ENCODE measurements at regions not wholly inside any gene's neighbourhood (a gene's known extent, or its start where the extent isn't known, plus 50 kb on each side); places are given as distances from the start of the nearest gene placed in this dataset.

DNA sequence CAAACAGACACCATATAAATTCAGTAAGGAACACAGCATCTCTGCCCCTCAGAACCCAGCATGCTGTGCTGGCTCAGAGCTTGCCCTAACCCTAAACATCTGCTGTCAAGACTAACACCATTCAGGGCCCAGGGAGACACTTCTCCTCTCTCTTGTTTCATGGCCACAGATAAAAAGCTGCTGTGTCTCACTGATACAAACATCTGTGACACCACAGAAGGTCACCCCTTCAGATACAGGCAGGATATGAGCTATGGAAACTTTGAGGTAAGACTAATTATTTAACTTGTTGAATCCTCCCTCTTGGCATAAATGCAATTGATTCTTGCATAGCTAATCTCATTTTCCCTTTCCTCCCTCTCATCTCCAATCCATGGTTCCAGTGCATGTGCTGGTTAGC lies 61.6 kb upstream of the GPR12 start:
- DNase-seq, result no peak

DNA sequence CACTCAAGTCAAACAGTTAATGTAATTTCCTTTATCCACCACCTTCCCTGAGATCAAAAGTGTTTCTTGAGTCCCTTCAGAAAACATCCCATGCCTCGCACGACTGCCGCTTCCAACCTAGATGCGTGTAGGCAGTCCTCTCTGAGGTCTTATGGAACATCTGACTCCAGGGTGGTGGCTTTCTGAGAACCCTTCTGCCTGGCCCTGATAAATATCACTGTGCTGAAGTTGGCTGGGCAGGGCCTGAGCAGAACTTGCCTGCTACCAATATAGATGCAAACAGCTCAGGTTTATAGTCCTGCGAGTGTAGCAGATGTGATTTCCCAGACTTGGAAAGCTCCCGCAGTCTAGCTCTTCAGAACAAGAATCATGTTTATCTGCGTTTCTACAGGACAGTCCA lies 61.1 kb upstream of the GPR12 start:
- no peak for DNase-seq

DNA sequence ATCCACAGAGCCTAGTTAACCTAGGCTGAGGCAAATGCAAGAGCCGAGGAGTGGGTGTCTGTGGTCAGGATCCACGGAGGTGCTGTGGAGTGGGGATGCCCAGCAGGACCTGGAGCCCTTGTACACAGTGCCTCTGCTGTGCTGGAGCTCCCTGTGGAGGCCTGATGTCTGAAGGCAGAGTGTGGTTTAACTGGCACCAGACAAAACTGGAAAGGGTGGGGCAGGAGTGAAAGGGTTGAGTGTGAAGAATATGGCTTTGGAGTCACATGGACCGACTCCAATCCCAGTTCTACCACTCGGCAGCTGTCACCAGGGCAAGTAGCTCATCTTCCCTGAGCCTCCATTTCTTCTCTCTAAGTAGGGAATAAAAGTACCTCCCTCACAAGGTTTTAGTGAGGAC lies 60.3 kb upstream of the GPR12 start:
- DNase-seq, result no peak

- DNase-seq, result no peak
Measured at GRCh38 chr13:26819046-26819445, 58.5 kb upstream of the GPR12 start.

DNA sequence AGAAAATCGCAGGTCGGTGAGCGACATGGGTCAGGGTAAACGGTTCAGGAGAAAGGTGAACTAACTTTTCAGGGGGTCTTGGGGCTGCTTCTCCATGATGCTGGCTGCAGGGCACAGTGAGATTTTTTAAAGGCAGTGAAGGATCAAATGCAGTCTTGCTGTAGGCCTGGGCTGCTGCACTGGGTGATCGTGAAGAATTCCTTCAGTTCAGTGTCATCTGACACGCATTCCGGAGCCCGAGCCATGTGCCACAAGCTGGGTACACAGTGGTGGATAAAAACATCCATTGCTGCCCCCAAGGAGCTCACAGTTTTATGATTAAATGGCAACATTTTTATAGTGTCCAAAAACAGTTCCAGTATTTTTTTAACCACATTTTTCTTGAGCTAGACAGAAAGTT lies 56.3 kb upstream of the GPR12 start:
- no peak for DNase-seq

DNA sequence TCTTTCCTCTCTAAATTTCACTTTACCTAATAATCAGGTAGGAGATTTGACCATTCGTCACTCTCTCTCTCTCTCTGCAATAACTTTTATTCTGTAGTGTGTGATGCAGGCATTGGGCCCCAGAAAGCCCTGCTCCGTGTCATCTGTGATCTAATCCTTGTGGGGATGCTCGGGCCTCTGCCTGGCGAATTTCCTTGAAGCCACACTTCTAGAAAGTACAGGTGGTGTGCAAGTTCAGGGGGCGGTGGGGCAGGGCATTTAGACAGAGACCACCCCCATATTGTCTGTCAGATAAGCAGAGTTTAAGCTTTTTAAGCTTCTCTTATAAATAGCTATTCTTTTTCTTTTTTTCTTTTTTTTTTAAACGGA lies 53.4 kb upstream of the GPR12 start:
- no peak for DNase-seq

- DNase-seq, result no peak
Measured at GRCh38 chr13:26813321-26813979, 52.9 kb upstream of the GPR12 start.

- no peak for DNase-seq
Measured at GRCh38 chr13:26811581-26811980, 51.0 kb upstream of the GPR12 start.
